ENCODE measurements at regions not wholly inside any gene's neighbourhood (a gene's known extent, or its start where the extent isn't known, plus 50 kb on each side); places are given as distances from the start of the nearest gene placed in this dataset.

DNA sequence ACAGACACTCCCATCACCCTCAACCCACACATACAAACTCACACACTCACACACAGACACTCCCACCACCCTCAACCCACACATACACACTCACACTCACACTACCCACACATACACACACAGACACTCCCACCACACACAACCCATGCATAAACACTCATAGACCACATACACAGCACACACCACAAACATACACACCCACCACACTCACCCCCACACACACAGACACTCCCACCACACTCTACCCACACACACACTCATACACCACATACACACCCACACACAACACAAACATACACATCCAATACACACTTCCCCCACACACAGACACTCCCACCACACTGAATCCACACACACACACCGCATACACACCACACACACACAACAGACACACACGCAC, 521.2 kb downstream of the TCERG1L start:
- Histone ChIP-seq H3K27me3 (ENCODE audit: control insufficient read depth, insufficient read depth, low read length) (no peaks in the 10 kb centered on the region), H3K4me1 (ENCODE audit: control insufficient read depth, insufficient read depth, low read length) (no peaks in the 10 kb centered on the region), H3K36me3 (ENCODE audit: control insufficient read depth, insufficient read depth, low read length) (no peaks in the 10 kb centered on the region), H3K9me3 (ENCODE audit: control insufficient read depth, insufficient read depth, low read depth, low read length) (no peaks in the 10 kb centered on the region), H3K27ac (ENCODE audit: low read length) (no peak overlapping the region), H3K4me3 (ENCODE audit: low read depth in 2 of 2, low read length in 2 of 2) (no peak overlapping the region)
- no peak for ATAC-seq
- no TSS peak for BruUV-seq (replicated peaks)
- TF ChIP-seq TCF7L2 (IDR thresholded peaks at IDR 0.05; ENCODE audit: low read depth, low read length) = no peak
- TF ChIP-seq, protein P1, sequence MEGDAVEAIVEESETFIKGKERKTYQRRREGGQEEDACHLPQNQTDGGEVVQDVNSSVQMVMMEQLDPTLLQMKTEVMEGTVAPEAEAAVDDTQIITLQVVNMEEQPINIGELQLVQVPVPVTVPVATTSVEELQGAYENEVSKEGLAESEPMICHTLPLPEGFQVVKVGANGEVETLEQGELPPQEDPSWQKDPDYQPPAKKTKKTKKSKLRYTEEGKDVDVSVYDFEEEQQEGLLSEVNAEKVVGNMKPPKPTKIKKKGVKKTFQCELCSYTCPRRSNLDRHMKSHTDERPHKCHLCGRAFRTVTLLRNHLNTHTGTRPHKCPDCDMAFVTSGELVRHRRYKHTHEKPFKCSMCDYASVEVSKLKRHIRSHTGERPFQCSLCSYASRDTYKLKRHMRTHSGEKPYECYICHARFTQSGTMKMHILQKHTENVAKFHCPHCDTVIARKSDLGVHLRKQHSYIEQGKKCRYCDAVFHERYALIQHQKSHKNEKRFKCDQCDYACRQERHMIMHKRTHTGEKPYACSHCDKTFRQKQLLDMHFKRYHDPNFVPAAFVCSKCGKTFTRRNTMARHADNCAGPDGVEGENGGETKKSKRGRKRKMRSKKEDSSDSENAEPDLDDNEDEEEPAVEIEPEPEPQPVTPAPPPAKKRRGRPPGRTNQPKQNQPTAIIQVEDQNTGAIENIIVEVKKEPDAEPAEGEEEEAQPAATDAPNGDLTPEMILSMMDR (IDR thresholded peaks at IDR 0.05) = no peak
- TF ChIP-seq POLR2AphosphoS5 (IDR thresholded peaks at IDR 0.05; ENCODE audit: low read depth, low read length) = no peak
- TF ChIP-seq SIN3A (IDR thresholded peaks at IDR 0.05; ENCODE audit: borderline replicate concordance, insufficient read depth, low read depth, low read length) = no peak
- TF ChIP-seq, protein P2, sequence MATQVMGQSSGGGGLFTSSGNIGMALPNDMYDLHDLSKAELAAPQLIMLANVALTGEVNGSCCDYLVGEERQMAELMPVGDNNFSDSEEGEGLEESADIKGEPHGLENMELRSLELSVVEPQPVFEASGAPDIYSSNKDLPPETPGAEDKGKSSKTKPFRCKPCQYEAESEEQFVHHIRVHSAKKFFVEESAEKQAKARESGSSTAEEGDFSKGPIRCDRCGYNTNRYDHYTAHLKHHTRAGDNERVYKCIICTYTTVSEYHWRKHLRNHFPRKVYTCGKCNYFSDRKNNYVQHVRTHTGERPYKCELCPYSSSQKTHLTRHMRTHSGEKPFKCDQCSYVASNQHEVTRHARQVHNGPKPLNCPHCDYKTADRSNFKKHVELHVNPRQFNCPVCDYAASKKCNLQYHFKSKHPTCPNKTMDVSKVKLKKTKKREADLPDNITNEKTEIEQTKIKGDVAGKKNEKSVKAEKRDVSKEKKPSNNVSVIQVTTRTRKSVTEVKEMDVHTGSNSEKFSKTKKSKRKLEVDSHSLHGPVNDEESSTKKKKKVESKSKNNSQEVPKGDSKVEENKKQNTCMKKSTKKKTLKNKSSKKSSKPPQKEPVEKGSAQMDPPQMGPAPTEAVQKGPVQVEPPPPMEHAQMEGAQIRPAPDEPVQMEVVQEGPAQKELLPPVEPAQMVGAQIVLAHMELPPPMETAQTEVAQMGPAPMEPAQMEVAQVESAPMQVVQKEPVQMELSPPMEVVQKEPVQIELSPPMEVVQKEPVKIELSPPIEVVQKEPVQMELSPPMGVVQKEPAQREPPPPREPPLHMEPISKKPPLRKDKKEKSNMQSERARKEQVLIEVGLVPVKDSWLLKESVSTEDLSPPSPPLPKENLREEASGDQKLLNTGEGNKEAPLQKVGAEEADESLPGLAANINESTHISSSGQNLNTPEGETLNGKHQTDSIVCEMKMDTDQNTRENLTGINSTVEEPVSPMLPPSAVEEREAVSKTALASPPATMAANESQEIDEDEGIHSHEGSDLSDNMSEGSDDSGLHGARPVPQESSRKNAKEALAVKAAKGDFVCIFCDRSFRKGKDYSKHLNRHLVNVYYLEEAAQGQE (IDR thresholded peaks at IDR 0.05; ENCODE audit: insufficient read depth in 1 of 2, low read depth in 2 of 2, low read length in 1 of 2) = no peak
- no peak for DNase-seq (ENCODE audit: low read depth, low spot score)
- POLR2A ChIA-PET = no interaction called here
- intact Hi-C loops (cut with micrococcal nuclease; ENCODE audit: unreplicated experiment) (no loop called here), in situ Hi-C loops (cut with HindIII; ENCODE audit: low pct_unique_long_range_greater_than_20kb, low sequenced_read_pairs) (no loop called here)
- CTCF ChIA-PET = no interaction called here

DNA sequence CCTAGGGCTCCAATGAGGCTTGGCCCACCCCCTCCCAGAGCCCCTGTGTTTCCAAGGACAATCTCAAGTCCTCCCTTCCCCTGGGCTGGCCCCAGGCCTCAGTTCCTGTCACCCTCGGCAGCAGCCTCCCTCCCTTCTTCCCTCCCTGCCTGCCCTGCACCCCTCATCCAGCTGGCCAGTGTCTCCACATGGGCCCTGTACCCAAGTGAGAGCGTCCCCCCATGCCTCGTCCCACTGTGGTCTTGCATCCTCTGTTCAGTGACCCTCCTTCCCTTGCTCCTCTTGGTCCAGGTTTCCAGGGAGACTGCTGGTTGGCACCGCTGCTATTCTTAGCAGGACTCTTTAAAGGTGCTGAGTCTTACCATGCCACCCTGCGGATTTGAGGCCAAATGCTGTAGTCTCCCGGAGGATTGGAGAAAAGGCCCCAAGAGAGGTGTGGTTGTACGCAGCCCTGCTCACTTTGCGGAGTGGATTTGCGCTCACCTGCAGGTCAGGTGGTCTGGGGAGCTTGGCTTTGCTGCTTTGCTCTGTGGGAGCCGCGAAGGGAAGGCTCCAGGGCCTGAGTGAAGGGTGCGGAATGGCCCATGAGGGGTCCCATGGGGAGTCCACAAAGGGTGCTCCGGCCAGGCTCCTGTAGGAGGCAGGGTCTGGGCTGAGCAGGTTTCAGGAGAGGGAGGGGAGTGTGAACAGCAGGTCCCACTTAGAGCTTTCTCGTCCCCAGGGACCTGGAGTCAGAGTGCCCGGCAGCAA, 519.2 kb downstream of the TCERG1L start:
- Histone ChIP-seq H3K9me3 (ENCODE audit: control insufficient read depth, insufficient read depth, low read depth, low read length) (no peaks in the 10 kb centered on the region), H3K36me3 (ENCODE audit: control insufficient read depth, insufficient read depth, low read length) (no peaks in the 10 kb centered on the region), H3K27me3 (ENCODE audit: control insufficient read depth, insufficient read depth, low read length) (no peaks in the 10 kb centered on the region), H3K4me1 (ENCODE audit: control insufficient read depth, insufficient read depth, low read length) (no peaks in the 10 kb centered on the region), H3K4me3 (ENCODE audit: low read depth in 2 of 2, low read length in 2 of 2) (no peak overlapping the region), H3K27ac (ENCODE audit: low read length) (no peak overlapping the region)
- CTCF ChIA-PET = no interaction called here
- no TSS peak for BruUV-seq (replicated peaks)
- POLR2A ChIA-PET = no interaction called here
- ATAC-seq (no peak), DNase-seq (ENCODE audit: low read depth, low spot score) (no peak)
- intact Hi-C loops (cut with micrococcal nuclease; ENCODE audit: unreplicated experiment) = no loop called here
- TF ChIP-seq, protein P1 (IDR thresholded peaks at IDR 0.05) = no peak
- TF ChIP-seq TCF7L2 (IDR thresholded peaks at IDR 0.05; ENCODE audit: low read depth, low read length) = no peak
- in situ Hi-C loops (cut with HindIII; ENCODE audit: low pct_unique_long_range_greater_than_20kb, low sequenced_read_pairs) = no loop called here
